Activated CD4-positive, alpha-beta T cell treated with anti-CD3 and anti-CD28 coated beads, Interleukin-2, amount 50 U/mL, for 24 hours (primary cell): ENCODE measurements at regions not wholly inside any gene's neighbourhood (a gene's known extent, or its start where the extent isn't known, plus 50 kb on each side); places are given as distances from the start of the nearest gene placed in this dataset.
"Not testable (repeated sequence)": the region's sequence is repeated elsewhere in the genome, so short reads cannot be mapped to it uniquely, and the experiment has no call there.

ENCODE experiments used
- DNase-seq, 2 donors: peaks; one replicate each; pipeline ENCODE4 v3.0.0-alpha.2; 2020; ENCODE audit warnings: low read depth in 1 of 2, low spot score in 1 of 2

DNA sequence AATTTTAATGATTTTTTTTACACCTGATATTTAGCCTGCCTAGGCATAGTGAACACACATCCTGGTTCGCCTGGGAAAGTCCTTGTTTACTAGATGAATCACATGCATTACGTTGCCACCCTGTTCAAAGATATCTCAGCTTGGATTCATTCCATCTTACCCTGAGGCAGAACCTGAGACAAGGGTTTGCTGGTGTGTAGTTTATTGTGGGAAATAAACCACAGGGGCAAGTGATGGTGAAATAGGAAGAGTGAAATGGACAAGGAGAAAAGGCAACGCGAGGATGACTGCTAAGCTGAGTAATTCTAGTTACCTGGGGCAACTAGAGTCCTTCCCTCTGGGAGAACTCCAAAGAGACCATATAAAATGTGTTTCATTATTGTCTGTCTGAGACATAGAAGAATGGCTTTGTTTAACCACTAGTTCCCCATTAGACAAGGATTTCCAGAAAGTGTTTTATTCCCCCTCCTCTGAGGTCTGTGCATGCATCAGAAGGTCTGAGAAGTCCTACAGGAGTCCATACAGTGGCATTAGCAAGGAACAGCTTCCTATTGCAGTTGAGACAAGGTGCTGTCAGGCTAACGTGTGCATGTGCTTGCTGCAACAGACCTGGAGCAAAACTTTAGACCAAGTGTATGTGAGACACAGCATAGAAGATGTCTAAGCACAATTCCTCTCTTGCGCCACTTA is 797.3 kb upstream of the FRG1 start:
- DNase-seq, result no peak

DNA sequence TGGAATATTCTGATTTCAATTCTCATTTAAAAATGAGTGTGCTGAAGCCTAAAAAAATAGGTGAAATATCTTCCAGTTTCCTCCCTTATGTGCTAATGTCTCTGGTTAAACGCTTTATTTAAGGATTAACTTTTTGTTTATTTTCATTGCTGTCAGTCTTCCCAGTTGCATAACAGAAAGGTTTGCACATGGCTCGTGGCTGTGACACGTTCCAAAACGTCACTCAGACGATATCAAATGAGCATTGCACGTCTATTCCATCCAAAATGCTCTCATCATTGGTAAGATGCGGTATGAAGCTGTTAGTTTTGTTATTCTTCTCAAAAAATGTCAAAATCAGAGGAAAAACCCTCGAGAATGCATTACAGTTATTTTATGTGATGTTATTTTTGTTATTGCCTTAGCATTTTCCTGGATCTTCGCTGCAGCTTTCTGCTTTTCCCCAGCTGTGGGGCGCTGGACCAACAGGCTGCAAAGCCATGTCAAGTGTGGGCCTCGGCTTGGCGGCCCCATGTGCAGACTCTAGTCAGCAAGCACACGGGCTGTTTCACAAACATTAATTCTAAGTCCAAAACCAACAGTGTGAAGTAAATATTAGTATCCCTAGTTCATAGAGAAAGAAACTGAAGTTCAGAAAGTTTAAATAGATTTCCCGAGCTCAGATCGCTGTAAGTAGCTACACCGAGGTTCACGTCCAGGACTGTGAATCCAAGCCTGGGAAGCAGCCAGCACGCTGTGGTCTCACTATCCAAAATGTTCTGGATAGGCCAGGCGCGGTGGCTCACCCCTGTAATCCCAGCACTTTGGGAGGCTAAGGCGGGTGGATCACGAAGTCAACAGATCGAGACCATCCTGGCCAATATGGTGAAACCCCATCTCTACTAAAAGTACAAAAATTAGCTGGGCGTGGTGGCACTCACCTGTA is 793.4 kb upstream of the FRG1 start:
- no peak for DNase-seq

DNA sequence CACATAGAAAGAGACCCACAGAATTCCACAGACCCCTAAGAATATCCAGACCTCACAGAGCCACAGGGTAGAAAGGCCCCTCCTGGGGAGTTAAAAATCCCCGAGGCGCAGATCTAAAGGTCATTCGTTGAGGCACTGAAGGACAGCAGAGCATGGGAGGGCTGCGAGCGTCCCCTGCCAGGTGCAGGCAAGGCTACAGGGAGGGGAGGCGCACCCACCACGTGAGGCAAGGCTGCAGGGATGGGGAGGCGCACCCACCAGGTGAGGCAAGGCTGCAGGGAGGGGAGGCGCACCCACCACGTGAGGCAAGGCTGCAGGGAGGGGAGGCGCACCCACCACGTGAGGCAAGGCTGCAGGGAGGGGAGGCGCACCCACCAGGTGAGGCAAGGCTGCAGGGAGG is 785.6 kb upstream of the FRG1 start:
- DNase-seq, result not testable (repeated sequence)

DNA sequence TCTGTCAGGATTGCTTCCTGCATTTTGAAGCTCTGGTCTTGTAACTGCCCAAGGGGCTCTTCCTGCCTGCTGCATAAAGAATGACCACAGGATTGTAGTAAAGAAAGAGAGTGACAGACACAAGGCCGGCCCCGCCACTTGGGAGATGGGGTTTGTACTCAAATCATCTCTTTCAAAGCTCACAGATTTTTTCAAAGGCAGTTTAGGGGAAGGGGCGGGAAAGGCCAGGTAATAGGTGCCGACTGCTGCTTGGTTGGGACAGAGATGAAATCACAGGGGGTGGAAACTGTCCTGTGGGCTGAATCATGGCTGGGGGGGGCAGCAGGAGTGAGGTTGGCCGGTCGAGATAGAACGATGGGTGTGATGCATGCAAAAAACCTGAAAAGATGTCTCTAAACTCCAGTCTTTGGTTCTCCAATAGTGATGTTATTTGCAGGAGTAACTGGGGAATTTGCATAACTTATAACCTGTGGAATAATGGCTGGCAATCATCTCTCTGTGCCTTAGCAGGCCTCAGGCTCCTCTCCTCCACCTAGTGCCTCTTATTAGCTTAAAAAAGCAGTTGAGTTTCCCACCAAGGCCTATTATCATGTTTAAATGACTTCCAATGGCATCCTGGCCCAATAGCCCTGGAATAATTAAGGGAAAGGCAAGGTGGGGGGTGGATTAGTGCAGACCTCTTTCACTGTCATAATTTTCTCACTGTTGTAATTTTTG is 778.4 kb upstream of the FRG1 start:
- DNase-seq, result no peak

DNA sequence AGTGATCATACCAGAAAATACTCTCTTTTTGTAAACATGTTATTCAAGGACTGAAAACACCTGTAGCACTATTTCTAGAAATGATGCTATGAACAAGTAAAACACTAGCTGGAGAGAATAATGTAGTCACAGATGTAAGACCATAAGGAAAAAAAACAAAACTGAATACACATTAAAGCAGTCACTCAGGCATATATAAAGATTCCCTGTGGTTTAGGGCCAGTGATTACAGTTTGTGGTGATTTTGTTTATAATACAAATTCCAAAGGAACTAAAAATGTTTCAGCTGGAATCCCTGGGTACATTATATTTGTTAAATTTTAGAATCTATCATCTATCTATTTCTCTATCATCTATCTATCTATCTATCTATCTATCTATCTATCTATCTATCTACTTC is 777.8 kb upstream of the FRG1 start:
- no peak for DNase-seq

DNA sequence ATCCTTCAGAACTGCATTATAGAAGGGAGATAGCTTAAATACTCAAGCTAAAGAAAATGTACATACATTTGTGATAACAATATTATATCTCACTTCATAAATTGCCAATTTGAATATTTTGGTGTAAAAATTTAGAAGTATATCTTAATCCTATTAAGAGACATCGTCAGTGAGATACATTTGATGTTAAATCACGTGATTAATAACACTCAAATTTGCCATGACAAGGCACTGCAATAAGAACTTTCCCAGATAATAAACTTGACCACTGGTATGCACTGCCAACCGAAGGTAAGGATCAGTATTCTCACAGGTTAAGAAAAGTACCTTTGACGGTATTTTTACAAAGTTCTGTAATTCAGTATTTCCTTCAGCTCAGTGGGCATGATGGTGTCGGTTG is 764.7 kb upstream of the FRG1 start:
- no peak for DNase-seq

DNA sequence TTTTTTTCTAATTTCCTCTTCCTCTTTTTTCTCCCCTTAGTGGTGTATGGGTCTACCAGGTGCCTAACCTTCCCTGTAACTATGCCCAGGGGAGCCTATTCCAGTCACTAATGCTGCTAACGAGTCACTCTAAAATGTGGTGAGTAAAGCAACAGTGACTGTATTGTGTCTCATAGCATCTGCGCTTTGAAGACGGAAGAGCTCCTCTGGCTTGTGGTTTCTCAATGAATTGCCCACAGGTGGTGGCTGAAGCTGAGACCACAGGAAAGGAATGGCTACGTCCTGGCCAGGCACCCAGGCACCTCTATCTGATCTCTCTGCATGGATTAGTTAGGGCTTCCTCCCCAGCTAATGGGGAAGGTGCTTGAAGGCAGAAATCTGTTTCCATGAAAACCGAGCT is 763.5 kb upstream of the FRG1 start:
- no peak for DNase-seq

DNA sequence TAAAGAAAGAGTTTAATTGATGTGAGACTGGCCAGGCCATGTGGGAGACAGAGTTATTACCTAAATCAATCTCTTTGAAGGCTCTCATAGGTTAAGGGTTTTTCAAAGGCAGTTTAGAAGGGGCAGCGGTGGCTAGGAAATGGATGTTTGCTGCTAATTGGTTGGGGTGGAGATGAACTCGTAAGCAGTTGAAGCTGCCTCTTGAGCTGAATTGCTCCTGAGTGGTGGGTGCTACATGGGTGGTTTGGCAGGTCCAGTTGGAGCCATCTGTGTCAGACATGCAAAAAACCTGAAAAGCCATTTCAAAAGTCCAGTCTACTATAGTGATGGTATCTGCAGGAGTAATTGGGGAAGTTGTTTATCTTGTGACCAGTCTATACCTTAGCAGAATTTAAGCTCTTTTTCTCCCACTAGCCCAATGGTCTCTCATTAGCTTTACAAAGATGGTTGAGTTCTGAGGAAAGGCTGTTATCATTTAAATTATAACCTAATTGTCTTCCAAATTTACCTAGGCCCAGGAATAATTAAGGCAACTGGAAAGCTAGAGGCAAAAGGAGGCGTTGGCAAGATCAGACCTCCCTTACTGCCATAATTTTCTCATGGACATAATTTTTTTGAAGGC is 762.4 kb upstream of the FRG1 start:
- DNase-seq, result no peak

GRCh38 chr4:189185810-189186432 is 754.8 kb upstream of the FRG1 start:
- DNase-seq, result no peak

- no peak for DNase-seq
Observed at GRCh38 chr4:189187531-189188052, 753.1 kb upstream of the FRG1 start.

- DNase-seq, result no peak
Observed at GRCh38 chr4:189198624-189199023, 742.0 kb upstream of the FRG1 start.

- no peak for DNase-seq
Observed at GRCh38 chr4:189200353-189200752, 740.3 kb upstream of the FRG1 start.

- DNase-seq, result no peak
Observed at GRCh38 chr4:189202182-189202868, 738.3 kb upstream of the FRG1 start.

DNA sequence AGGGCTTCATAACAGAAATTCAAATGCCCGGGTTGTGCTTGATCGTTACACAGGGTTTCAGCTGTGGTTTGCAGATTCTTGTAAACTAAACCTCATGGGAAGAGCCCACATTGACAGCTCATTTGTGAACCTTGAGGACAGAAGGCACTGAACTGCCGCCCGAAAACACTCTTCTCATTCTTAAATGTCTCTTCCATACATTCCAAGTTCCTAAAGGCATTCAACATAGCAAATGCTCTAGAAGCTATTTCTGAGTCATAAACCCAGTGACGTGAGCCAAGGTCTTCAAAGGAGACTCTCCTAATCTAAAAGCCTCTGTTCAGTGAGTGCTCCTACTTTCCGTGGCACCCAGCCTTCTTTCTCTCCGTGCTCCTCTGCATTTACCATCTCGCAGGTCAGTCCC is 737.8 kb upstream of the FRG1 start:
- no peak for DNase-seq

GRCh38 chr4:189204616-189205015 is 736.1 kb upstream of the FRG1 start:
- no peak for DNase-seq

GRCh38 chr4:189206953-189207352 is 733.7 kb upstream of the FRG1 start:
- DNase-seq, result no peak

GRCh38 chr4:189207872-189208271 is 732.8 kb upstream of the FRG1 start:
- no peak for DNase-seq

- DNase-seq, result no peak
Observed at GRCh38 chr4:189215574-189215973, 725.1 kb upstream of the FRG1 start.

DNA sequence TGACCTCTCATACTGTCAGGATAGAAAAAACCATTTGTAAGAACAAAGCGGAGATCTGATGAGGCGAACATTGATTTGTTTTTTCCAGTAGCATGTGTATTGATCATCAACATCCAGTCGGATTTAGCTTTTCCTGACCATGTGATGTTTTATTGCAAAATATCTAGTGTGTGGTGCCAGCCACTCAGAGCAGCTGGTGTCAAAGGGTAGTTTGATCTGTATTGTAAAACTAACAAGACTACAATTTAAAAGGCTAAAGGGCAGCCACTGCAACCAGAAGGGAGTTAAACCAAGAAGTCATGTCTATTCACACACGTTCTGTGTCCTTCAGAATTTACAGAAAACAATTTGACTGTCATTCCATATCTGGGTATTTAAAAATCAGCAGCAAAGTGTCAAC is 719.0 kb upstream of the FRG1 start:
- DNase-seq, result no peak

DNA sequence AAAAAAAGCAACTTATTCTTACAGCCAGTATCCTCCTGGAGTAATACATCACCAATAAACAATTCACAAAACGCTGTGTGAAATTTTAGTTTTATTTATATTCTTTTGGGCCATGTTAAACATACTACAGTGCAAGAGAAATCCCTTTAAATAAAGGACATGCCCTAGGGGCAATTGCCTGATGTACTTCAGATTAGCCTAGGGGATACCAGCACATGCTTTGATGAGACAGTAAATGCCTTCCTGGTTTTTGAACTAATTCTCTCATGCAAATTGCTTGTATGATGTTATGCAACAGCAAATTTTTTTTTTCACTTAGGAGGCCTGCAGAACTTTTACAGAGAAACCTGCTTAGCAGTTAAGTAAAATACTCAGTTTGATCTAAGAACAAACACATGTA is 711.9 kb upstream of the FRG1 start:
- DNase-seq, result no peak
